ENCODE measurements at regions not wholly inside any gene's neighbourhood (a gene's known extent, or its start where the extent isn't known, plus 50 kb on each side); places are given as distances from the start of the nearest gene placed in this dataset.

DNA sequence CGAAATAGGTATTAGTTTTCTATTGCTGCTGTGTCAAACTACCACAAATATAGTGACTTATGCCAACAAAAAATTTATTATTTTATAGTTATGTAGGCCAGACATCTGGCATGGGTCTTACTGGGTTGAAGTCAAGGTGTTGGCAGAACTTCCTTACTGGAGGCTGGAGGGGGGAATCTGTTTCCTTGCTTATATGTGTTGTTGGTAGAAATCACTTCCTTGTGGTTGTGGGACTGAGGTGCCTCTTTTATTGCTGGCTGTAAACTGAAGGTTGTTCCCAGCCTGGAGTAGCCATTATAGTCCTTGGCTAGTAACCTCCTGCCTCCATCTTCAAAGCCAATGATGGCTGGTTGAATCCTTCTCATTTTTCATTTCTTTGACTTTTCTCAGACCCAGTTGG, 439.8 kb upstream of the EEF2KMT start:
- Histone ChIP-seq H3K4me2 (ENCODE audit: low read length) (no peak overlapping the region), H3K9me3 (ENCODE audit: insufficient read depth, low read length) (no peaks in the 10 kb centered on the region), H3K4me3 (ENCODE audit: low read length) (no peak overlapping the region), H3K36me3 (replicated peaks; ENCODE audit: low read depth, low read length) (no peaks in the 10 kb centered on the region), H3K27me3 (ENCODE audit: low read depth, low read length) (no peaks in the 10 kb centered on the region), H3K27ac (ENCODE audit: low read length) (no peak overlapping the region), H3K4me1 (ENCODE audit: low read length) (no peaks in the 10 kb centered on the region), H3K9ac (ENCODE audit: low read length) (no peak overlapping the region), H3K79me2 (ENCODE audit: low read length) (no peaks in the 10 kb centered on the region), H4K20me1 (ENCODE audit: insufficient read depth, low read length) (no peaks in the 10 kb centered on the region), H2AFZ (ENCODE audit: low read depth, low read length) (no peak overlapping the region)
- TF ChIP-seq EZH2phosphoT487 (IDR thresholded peaks at IDR 0.05; ENCODE audit: low read depth) = no peak
- TF ChIP-seq CTCF (IDR thresholded peaks at IDR 0.05; ENCODE audit: low read depth, low read length) = no peak

GRCh38 chr16:5533321-5533888, 435.8 kb upstream of the EEF2KMT start:
- Histone ChIP-seq H3K36me3 (replicated peaks; ENCODE audit: low read depth, low read length) (no peaks in the 10 kb centered on the region), H3K4me3 (ENCODE audit: low read length) (no peak overlapping the region), H4K20me1 (ENCODE audit: insufficient read depth, low read length) (no peaks in the 10 kb centered on the region), H3K4me1 (ENCODE audit: low read length) (no peaks in the 10 kb centered on the region), H3K79me2 (ENCODE audit: low read length) (no peaks in the 10 kb centered on the region), H3K27me3 (ENCODE audit: low read depth, low read length) (no peaks in the 10 kb centered on the region), H3K27ac (ENCODE audit: low read length) (no peak overlapping the region), H3K9me3 (ENCODE audit: insufficient read depth, low read length) (no peaks in the 10 kb centered on the region), H3K9ac (ENCODE audit: low read length) (no peak overlapping the region), H3K4me2 (ENCODE audit: low read length) (no peak overlapping the region), H2AFZ (ENCODE audit: low read depth, low read length) (no peak overlapping the region)
- TF ChIP-seq EZH2phosphoT487 (IDR thresholded peaks at IDR 0.05; ENCODE audit: low read depth) (no peak), CTCF (IDR thresholded peaks at IDR 0.05; ENCODE audit: low read depth, low read length) (no peak)

GRCh38 chr16:5527817-5528216, 430.2 kb upstream of the EEF2KMT start:
- Histone ChIP-seq H4K20me1 (ENCODE audit: insufficient read depth, low read length) (no peaks in the 10 kb centered on the region), H3K4me2 (ENCODE audit: low read length) (no peak overlapping the region), H3K9me3 (ENCODE audit: insufficient read depth, low read length) (no peaks in the 10 kb centered on the region), H3K9ac (ENCODE audit: low read length) (no peak overlapping the region), H3K4me1 (ENCODE audit: low read length) (no peaks in the 10 kb centered on the region), H3K79me2 (ENCODE audit: low read length) (no peaks in the 10 kb centered on the region), H3K27me3 (ENCODE audit: low read depth, low read length) (no peaks in the 10 kb centered on the region), H3K27ac (ENCODE audit: low read length) (no peak overlapping the region), H2AFZ (ENCODE audit: low read depth, low read length) (no peak overlapping the region), H3K4me3 (ENCODE audit: low read length) (no peak overlapping the region), H3K36me3 (replicated peaks; ENCODE audit: low read depth, low read length) (no peaks in the 10 kb centered on the region)
- no peak for TF ChIP-seq CTCF (IDR thresholded peaks at IDR 0.05; ENCODE audit: low read depth, low read length)
- no peak for TF ChIP-seq EZH2phosphoT487 (IDR thresholded peaks at IDR 0.05; ENCODE audit: low read depth)

- Histone ChIP-seq H3K4me2 (ENCODE audit: low read length) (no peak overlapping the region), H3K27me3 (ENCODE audit: low read depth, low read length) (no peaks in the 10 kb centered on the region), H3K4me3 (ENCODE audit: low read length) (no peak overlapping the region), H2AFZ (ENCODE audit: low read depth, low read length) (no peak overlapping the region), H3K36me3 (replicated peaks; ENCODE audit: low read depth, low read length) (no peaks in the 10 kb centered on the region), H4K20me1 (ENCODE audit: insufficient read depth, low read length) (no peaks in the 10 kb centered on the region), H3K79me2 (ENCODE audit: low read length) (no peaks in the 10 kb centered on the region), H3K27ac (ENCODE audit: low read length) (no peak overlapping the region), H3K4me1 (ENCODE audit: low read length) (no peaks in the 10 kb centered on the region), H3K9ac (ENCODE audit: low read length) (no peak overlapping the region), H3K9me3 (ENCODE audit: insufficient read depth, low read length) (no peaks in the 10 kb centered on the region)
- no peak for TF ChIP-seq CTCF (IDR thresholded peaks at IDR 0.05; ENCODE audit: low read depth, low read length)
- TF ChIP-seq EZH2phosphoT487 (IDR thresholded peaks at IDR 0.05; ENCODE audit: low read depth) = no peak
These were observed 429.2 kb upstream of the EEF2KMT start for GRCh38 chr16:5526826-5527225.
